Suprapubic skin (tissue), 4 donors: ENCODE measurements at regions not wholly inside any gene's neighbourhood (a gene's known extent, or its start where the extent isn't known, plus 50 kb on each side); places are given as distances from the start of the nearest gene placed in this dataset.

Source experiments
- DNase-seq, 2 donors: peaks; one replicate each; pipeline ENCODE4 v3.0.0-alpha.2; 2019; ENCODE audit warnings: low spot score in 2 of 2
- H3K27ac ChIP-seq: fragments of 200-600 bp; sonication (generic); one replicate; pipeline ENCODE4 v1.5.1; 2019
- H3K27me3 ChIP-seq: fragments of 200-600 bp; sonication (generic); one replicate; pipeline ENCODE4 v1.5.1; 2019
- H3K36me3 ChIP-seq: fragments of 200-600 bp; sonication (generic); one replicate; pipeline ENCODE4 v1.5.1; 2019
- H3K4me1 ChIP-seq: fragments of 200-600 bp; sonication (generic); one replicate; pipeline ENCODE4 v1.5.1; 2019
- H3K4me3 ChIP-seq: fragments of 200-600 bp; sonication (generic); one replicate; pipeline ENCODE4 v1.5.1; 2019; ENCODE audit warnings: mild to moderate bottlenecking
- H3K9me3 ChIP-seq: fragments of 200-600 bp; sonication (generic); one replicate; pipeline ENCODE4 v1.5.1; 2019
- EP300 ChIP-seq: sonication (generic); formaldehyde crosslinking; IDR thresholded peaks from one replicate; pipeline ENCODE4 v1.6.1; 2017; ENCODE audit warnings: antibody characterized with exemption
- POLR2A ChIP-seq, 2 donors: fragments of 450-650 bp; IDR thresholded peaks; one replicate each; pipeline ENCODE4 v1.6.1; 2017; ENCODE audit warnings: antibody characterized with exemption in 2 of 2, mild to moderate bottlenecking in 2 of 2, moderate library complexity in 2 of 2
- POLR2AphosphoS5 ChIP-seq, 3 donors: sonication (generic); formaldehyde crosslinking; IDR thresholded peaks; one replicate each; pipeline ENCODE4 v1.6.1; 2017; ENCODE audit warnings: antibody characterized with exemption in 3 of 3
- WGBS: methylation state at CpG from one replicate; pipeline ENCODE4 v1.1.5; 2018; 5-methylcytosine and 5-hydroxymethylcytosine counted together
- TF ChIP-seq, protein P1 (sequence below), 2 donors: fragments of 200-600 bp in 1 of 2; fragments of 450-650 bp in 1 of 2; sonication (generic) in 1 of 2; IDR thresholded peaks; one replicate each; pipeline ENCODE4 v1.5.1; 2016 to 2019; ENCODE audit warnings: antibody characterized with exemption in 2 of 2, mild to moderate bottlenecking in 1 of 2, moderate library complexity in 1 of 2

DNA sequence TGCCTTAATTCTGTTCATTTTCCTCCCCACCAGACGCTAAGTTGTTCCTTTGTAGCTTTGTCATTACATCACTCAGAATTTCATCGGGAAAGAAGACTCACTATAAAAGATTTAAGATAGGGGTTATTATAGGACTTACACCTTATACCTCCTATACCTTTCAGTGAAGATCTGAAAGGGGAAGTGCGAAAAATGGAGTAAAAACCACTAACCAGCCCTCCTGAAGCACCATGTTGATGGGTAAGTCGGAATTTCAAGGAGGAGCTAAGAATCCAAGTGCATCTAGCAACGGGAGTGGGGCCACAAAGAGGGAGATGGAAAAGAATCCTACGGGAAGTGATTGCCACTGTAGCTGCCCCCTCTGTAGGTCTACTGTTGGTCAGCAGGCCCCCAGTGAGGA is 119.1 kb upstream of the H2AZ1 start:
- TF ChIP-seq, protein P1, sequence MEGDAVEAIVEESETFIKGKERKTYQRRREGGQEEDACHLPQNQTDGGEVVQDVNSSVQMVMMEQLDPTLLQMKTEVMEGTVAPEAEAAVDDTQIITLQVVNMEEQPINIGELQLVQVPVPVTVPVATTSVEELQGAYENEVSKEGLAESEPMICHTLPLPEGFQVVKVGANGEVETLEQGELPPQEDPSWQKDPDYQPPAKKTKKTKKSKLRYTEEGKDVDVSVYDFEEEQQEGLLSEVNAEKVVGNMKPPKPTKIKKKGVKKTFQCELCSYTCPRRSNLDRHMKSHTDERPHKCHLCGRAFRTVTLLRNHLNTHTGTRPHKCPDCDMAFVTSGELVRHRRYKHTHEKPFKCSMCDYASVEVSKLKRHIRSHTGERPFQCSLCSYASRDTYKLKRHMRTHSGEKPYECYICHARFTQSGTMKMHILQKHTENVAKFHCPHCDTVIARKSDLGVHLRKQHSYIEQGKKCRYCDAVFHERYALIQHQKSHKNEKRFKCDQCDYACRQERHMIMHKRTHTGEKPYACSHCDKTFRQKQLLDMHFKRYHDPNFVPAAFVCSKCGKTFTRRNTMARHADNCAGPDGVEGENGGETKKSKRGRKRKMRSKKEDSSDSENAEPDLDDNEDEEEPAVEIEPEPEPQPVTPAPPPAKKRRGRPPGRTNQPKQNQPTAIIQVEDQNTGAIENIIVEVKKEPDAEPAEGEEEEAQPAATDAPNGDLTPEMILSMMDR (IDR thresholded peaks at IDR 0.05) = no peak
- no peak for TF ChIP-seq EP300
- no peak for TF ChIP-seq POLR2A (IDR thresholded peaks at IDR 0.05)
- TF ChIP-seq POLR2AphosphoS5 (IDR thresholded peaks at IDR 0.05) = no peak
- no peak overlapping the region for H3K4me3 ChIP-seq
- no peaks in the 10 kb centered on the region for H3K27me3 ChIP-seq
- no peak for DNase-seq
- no peaks in the 10 kb centered on the region for H3K4me1 ChIP-seq
- WGBS = 83% methylated on average over 6 of the region's 6 CpGs
- H3K27ac ChIP-seq = no peak overlapping the region
- no peaks in the 10 kb centered on the region for H3K36me3 ChIP-seq
- H3K9me3 ChIP-seq = no peaks in the 10 kb centered on the region

- 83% methylated on average over 12 of the region's 12 CpGs for WGBS
- TF ChIP-seq POLR2AphosphoS5 (IDR thresholded peaks at IDR 0.05) (no peak), POLR2A (IDR thresholded peaks at IDR 0.05) (no peak)
- TF ChIP-seq, protein P1 (IDR thresholded peaks at IDR 0.05) = no peak
- H3K27me3 ChIP-seq = no peaks in the 10 kb centered on the region
- H3K36me3 ChIP-seq = no peaks in the 10 kb centered on the region
- no peak overlapping the region for H3K27ac ChIP-seq
- H3K4me1 ChIP-seq = no peaks in the 10 kb centered on the region
- no peak for DNase-seq
- no peak overlapping the region for H3K4me3 ChIP-seq
- H3K9me3 ChIP-seq = no peaks in the 10 kb centered on the region
Measured at GRCh38 chr4:100067255-100067654, 117.2 kb upstream of the H2AZ1 start.

DNA sequence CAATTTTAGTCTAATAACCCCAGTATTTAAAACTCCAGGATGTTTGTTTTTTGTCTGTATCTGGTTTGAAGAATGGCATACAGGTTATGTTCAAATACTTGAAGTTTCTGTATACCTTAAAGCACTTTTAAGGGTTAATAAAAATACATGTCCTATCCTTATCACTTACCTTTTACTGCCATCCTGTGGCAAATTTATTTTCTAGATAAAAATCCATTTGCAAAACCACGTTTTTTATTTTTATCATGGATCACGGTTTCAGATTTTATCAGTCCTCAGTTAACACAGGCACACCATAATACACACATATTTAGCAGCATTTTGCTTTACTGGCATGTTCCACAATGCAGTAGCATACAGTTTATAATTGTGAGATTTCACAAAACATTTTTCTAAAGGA is 113.3 kb upstream of the H2AZ1 start:
- H3K27me3 ChIP-seq = no peaks in the 10 kb centered on the region
- no peaks in the 10 kb centered on the region for H3K9me3 ChIP-seq
- 20% methylated on average over 2 of the region's 2 CpGs for WGBS
- no peak overlapping the region for H3K4me3 ChIP-seq
- no peaks in the 10 kb centered on the region for H3K36me3 ChIP-seq
- DNase-seq = no peak
- no peak overlapping the region for H3K27ac ChIP-seq
- TF ChIP-seq, protein P1 (IDR thresholded peaks at IDR 0.05) = no peak
- TF ChIP-seq EP300 (no peak), POLR2AphosphoS5 (IDR thresholded peaks at IDR 0.05) (no peak), POLR2A (IDR thresholded peaks at IDR 0.05) (no peak)
- no peaks in the 10 kb centered on the region for H3K4me1 ChIP-seq

GRCh38 chr4:100062921-100063320 is 112.8 kb upstream of the H2AZ1 start:
- no peak for TF ChIP-seq POLR2A (IDR thresholded peaks at IDR 0.05)
- no peak for TF ChIP-seq POLR2AphosphoS5 (IDR thresholded peaks at IDR 0.05)
- TF ChIP-seq, protein P1 (IDR thresholded peaks at IDR 0.05) = no peak
- H3K27me3 ChIP-seq = no peaks in the 10 kb centered on the region
- H3K27ac ChIP-seq = no peak overlapping the region

GRCh38 chr4:100061835-100062234 is 111.8 kb upstream of the H2AZ1 start:
- Histone ChIP-seq H3K27ac (no peak overlapping the region), H3K36me3 (no peaks in the 10 kb centered on the region), H3K4me1 (no peaks in the 10 kb centered on the region), H3K9me3 (no peaks in the 10 kb centered on the region), H3K4me3 (no peak overlapping the region), H3K27me3 (no peaks in the 10 kb centered on the region)
- 68% methylated on average over 2 of the region's 2 CpGs for WGBS
- DNase-seq = no peak
- no peak for TF ChIP-seq EP300
- TF ChIP-seq POLR2AphosphoS5 (IDR thresholded peaks at IDR 0.05) = no peak
- TF ChIP-seq, protein P1 (IDR thresholded peaks at IDR 0.05) = no peak
- TF ChIP-seq POLR2A (IDR thresholded peaks at IDR 0.05) = no peak

More at GRCh38 chr4:100062921-100063320, 112.8 kb upstream of the H2AZ1 start:
- no peaks in the 10 kb centered on the region for H3K9me3 ChIP-seq
- H3K4me1 ChIP-seq = no peaks in the 10 kb centered on the region
- H3K4me3 ChIP-seq = no peak overlapping the region
- DNase-seq = no peak
- H3K36me3 ChIP-seq = no peaks in the 10 kb centered on the region
